ENCODE measurements at regions not wholly inside any gene's neighbourhood (a gene's known extent, or its start where the extent isn't known, plus 50 kb on each side); places are given as distances from the start of the nearest gene placed in this dataset.
A peak's percentile ranks its signal among the peaks of the same experiment; 100 is the strongest.
"Not testable (repeated sequence)": the region's sequence is repeated elsewhere in the genome, so short reads cannot be mapped to it uniquely, and the experiment has no call there.

DNA sequence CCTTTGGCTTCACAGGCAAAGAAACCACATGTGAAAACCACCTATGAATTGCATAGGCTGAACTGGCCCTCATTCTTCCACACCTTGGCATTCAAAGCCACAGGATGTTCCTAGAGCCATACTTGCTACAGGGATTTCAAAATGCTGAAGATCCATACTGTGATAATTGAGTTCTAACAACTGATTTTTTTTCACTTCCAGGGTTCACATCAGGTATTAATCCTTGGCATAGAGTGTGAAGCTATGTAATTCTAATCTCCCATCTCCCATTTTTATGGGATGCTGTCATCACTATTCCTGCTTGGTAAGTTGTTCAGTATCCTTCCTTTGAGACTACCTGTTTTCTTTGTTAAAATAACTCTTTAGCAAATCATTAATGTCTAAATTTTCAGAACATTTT is 1569.2 kb upstream of the ADGRL3 start:
- no peak for DNase-seq

GRCh38 chr4:59637596-59637995 is 1562.5 kb upstream of the ADGRL3 start:
- no peak for DNase-seq

GRCh38 chr4:59643682-59644081 is 1556.4 kb upstream of the ADGRL3 start:
- DNase-seq, result no peak

DNA sequence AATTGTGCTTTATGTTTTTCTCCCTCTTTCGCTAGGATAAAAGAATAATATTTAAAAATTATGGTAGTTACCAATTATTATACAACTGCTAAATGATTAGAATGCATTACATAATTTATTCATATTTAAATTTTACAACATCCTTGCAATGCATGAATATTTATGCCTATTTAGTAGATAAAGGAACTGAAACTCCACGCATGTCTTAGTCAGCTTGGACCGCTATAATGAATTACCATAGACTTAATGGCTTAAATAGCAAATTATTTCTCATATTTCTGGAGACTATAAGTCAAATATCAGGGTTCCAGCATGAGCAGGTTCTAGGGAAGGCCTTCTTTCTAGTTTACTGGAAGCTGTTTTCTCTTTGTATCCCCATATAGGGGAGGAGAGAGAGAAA is 1555.4 kb upstream of the ADGRL3 start:
- no peak for DNase-seq

GRCh38 chr4:59646082-59646481 is 1554.0 kb upstream of the ADGRL3 start:
- DNase-seq, result no peak

DNA sequence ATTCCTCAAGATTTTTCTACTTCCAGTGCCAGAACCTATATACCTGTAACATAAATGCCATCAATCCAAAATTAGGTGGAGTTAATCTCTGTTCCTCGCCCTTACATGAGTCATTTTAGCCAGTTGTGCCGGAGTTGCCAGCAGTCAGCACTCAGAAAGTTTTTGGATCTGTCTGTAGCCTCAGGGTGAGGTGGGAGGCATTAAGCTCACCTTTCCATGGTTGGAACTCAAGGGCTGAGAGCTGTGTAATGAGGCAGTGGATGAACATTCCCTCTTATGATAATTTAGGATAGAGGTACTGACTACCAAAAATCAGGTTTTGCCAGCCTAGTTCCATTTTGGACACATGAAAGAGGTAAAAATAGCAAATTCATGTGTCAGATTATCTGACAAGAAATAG is 1553.1 kb upstream of the ADGRL3 start:
- no peak for DNase-seq

GRCh38 chr4:59647500-59647899 is 1552.6 kb upstream of the ADGRL3 start:
- DNase-seq, result no peak

DNA sequence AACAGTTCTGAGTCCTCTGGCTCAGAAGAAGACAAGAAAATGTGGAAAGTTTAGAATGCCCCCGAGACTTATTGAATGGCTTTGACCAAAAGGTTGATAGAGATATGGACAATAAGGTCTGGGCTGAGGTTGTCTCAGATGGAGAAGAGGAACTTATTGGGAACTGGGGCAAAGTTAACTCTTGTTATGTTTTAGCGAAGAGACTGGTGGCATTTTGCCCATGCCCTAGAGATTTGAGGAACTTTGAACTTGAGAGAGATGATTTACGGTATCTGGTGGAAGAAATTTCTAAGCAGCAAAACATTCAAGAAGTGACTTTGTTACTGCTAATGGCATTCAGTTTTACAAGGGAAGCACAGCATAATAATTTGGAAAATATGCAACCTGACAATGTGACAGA is 1549.3 kb upstream of the ADGRL3 start:
- no peak for DNase-seq

- DNase-seq, result no peak
Measured at GRCh38 chr4:59655996-59656395, 1544.1 kb upstream of the ADGRL3 start.

GRCh38 chr4:59664771-59665170 is 1535.4 kb upstream of the ADGRL3 start:
- peak in 1 of 2 donors; percentile 6 for DNase-seq

DNA sequence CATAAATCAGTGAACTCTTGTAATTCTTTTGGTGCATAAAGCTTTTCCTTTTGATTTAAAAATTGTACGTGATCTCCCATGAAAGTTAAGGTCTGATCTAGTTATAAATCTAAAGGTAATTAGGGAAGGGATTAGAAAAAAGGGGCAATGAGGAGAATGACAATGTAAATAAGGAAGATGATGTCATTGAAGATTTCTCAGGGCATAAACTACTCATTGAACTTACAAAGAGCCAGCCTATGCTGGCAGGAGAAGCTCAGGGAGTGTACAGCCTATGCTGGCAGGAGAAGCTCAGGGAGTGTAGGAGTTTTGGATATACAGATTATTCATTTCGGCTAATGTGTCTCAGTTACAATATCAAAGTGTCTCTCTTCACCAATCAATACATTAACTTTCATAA is 1533.5 kb upstream of the ADGRL3 start:
- no peak for DNase-seq

GRCh38 chr4:59671037-59671436 is 1529.1 kb upstream of the ADGRL3 start:
- DNase-seq, result no peak

GRCh38 chr4:59676389-59676788 is 1523.7 kb upstream of the ADGRL3 start:
- no peak for DNase-seq

GRCh38 chr4:59676992-59677391 is 1523.1 kb upstream of the ADGRL3 start:
- DNase-seq, result not testable (repeated sequence)

DNA sequence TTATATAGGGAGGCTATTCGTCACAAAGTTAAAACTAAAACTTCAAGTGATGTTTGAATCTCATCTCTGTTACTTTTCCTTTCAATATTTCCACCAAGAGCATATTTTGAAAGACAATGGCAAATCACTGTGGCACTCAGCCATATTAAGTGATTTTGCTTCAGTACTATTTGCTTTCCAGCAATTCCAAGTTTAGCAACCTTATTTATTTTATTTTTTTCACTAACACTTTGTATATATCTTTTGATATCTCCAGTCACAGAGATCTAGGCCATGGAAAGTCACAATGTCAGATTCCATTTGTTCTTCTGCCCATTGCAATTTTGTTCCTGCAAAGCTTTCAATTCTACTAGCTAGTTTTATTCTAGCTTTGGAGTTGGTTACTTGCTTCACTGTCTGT is 1514.5 kb upstream of the ADGRL3 start:
- no peak for DNase-seq

GRCh38 chr4:59689149-59689548 is 1511.0 kb upstream of the ADGRL3 start:
- no peak for DNase-seq

DNA sequence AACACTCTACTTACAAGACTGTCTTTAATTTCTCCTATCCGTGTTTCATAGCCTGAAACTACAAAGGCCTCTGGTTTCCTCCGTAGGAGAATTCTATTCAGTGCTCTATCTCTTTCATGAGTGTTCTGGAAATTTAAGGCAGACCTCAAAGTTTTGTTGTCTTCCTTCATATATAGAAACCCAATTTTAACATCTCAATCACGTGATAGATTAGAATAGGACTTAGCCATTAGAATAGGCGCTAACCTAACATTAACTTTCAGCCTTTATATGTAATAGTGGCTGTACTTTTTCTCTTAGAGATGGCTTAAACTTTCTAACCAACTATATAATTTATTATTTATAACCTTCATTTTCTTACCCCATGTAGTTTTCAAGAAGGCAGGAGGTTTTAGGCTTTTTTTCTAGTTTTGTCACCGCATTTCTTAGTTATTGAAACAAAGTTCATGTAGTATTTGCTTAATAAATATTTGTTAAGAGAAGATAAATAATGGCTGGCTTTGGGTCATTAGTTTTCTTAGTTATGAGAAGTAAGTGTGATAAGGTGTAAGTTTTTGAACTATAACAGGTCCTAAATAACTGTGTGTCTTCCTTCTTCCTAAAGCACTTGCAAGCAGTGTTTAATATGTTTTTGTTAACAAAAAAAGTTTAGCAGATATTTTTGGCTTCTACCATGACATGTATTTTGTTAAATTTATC is 1504.6 kb upstream of the ADGRL3 start:
- DNase-seq, result no peak

DNA sequence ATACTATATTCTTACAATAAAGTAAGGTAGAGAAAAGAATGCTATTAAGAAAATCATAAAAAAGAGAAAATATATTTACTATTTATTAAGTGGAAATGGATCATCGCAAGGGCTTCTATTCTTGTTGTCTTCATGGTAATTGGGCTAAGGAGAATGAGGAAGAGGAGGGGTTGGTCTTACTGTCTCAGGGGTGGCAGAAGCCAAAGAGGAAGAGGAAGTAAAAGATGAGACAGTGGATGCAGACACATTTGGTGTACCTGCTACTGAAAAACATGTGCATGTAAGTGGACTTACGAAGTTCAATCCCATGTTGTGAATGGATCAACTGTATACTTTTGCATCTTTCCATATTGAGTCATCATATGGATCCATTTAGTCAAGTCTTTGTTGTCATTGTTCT is 1502.1 kb upstream of the ADGRL3 start:
- DNase-seq, result no peak

- no peak for DNase-seq
Measured at GRCh38 chr4:59700651-59701050, 1499.5 kb upstream of the ADGRL3 start.

DNA sequence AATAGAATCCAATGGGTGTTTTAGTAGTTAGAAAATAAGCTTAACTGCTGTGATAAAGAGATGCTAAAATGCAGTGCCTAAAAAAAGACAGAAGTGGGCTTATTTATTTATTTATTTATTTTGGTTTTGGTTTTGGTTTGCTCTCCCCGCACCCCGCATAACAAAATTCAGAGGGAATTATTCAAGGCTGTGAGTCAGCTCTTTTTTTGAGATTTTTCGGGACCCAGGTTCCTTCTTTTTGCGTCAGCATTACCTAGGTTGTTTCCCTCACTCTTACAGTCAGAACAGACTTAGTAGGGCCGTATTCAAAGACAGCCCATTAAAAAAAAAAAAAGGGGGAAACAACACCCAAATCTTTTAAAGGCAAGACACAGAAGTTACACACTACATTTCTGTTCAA is 1495.5 kb upstream of the ADGRL3 start:
- DNase-seq, result no peak

GRCh38 chr4:59712470-59712869 is 1487.7 kb upstream of the ADGRL3 start:
- DNase-seq, result no peak

DNA sequence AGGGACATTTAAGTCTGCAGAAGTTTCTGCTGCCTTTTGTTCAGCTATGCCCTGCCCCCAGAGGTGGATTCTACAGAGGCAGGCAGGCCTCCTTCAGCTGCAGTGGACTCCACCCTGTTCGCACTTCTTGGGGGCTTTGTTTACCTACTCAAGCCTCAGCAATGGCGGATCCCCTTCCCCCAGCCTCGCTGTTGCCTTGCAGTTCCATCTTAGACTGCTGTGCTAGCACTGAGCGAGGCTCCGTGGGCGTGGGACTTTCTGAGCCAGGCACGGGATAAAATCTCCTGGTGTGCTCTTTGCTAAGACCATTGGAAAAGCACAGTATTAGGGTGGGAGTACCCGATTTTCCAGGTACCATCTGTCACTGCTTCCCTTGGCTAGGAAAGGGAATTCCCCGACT is 1475.8 kb upstream of the ADGRL3 start:
- not testable (repeated sequence) for DNase-seq

DNA sequence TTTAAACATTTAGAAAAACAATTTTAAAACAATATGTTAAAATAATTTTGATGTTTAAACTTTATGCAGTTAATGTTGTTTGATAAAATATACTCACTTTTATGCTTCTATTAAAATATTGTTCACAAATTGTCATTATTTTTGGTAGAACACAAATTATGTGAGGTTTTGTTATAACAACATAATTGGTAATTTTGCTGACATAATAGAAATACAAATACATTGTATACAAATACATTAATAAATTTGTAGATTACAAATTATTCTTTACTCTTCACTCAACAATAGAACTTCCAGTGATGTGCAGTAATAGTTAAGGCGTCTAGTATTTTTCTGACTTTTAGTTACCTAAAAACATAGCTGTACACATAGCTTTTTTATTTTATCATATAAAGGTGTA is 1472.4 kb upstream of the ADGRL3 start:
- DNase-seq, result no peak

GRCh38 chr4:59728496-59728895 is 1471.6 kb upstream of the ADGRL3 start:
- DNase-seq, result no peak

DNA sequence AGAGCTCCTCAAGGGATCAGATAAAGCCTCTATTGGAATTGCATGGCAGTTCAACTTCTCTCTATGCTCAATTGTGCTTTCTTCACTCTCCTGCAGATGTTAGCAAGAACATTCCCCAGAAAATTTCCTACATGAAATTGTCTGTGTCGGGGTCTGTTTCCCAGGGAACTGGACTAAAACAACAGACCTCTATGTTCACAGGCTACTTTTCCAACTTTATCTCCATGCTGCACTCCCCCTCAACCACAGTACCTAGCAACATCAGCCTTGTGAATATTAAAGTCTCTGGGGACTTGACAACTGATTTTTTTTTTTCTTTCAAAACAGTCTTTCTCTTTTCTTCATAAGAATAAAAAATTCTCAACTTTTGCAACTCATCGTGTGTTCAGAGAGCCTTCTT is 1470.8 kb upstream of the ADGRL3 start:
- no peak for DNase-seq
